ENCODE measurements at regions not wholly inside any gene's neighbourhood (a gene's known extent, or its start where the extent isn't known, plus 50 kb on each side); places are given as distances from the start of the nearest gene placed in this dataset.
"Not testable (repeated sequence)": the region's sequence is repeated elsewhere in the genome, so short reads cannot be mapped to it uniquely, and the experiment has no call there.

- H3K36me3 ChIP-seq; H3K4me1 ChIP-seq; H3K9me3 ChIP-seq; H3K27me3 ChIP-seq; intact Hi-C loops (cut with DNase I): not testable (repeated sequence)
- H3K4me3 ChIP-seq = peak overlapping the region; percentile 41 to 52 (median 46)
- peak; percentile 90 for DNase-seq
- peak overlapping the region; percentile 71 to 76 (median 73) for H3K27ac ChIP-seq
- WGBS, 2 donors = 0 to 1% methylated on average over 11 to 40 of the region's 42 CpGs
- TF ChIP-seq POLR2AphosphoS5 (IDR thresholded peaks at IDR 0.05) = peak in 1 of 4 donors; percentile 12
Measured at GRCh38 chr12:9283346-9284095, 75.3 kb upstream of the PZP start.

- Histone ChIP-seq H3K36me3 (no peaks in the 10 kb centered on the region), H3K4me3 (no peak overlapping the region), H3K27ac (no peak overlapping the region), H3K27me3 (no peaks in the 10 kb centered on the region), H3K9me3 (no peaks in the 10 kb centered on the region), H3K4me1 (no peaks in the 10 kb centered on the region)
- TF ChIP-seq POLR2AphosphoS5 (IDR thresholded peaks at IDR 0.05) (no peak), CTCF (IDR thresholded peaks at IDR 0.05) (no peak), POLR2A (IDR thresholded peaks at IDR 0.05) (no peak), EP300 (IDR thresholded peaks at IDR 0.05) (no peak)
- intact Hi-C loops (cut with DNase I) = loop anchor here (5.0 kb wide), 1 partner anchor 155 kb away; no protein-coding TSS in a partner anchor
- DNase-seq = no peak
- 72 to 74% methylated on average over 4 of the region's 4 CpGs for WGBS, 2 donors
Measured at GRCh38 chr12:9276990-9277389, 68.8 kb upstream of the PZP start.

GRCh38 chr12:9273276-9273675 is 65.1 kb upstream of the PZP start:
- DNase-seq = no peak
- no peak overlapping the region for H3K4me3 ChIP-seq
- H3K4me1 ChIP-seq = no peaks in the 10 kb centered on the region
- intact Hi-C loops (cut with DNase I) = no loop called here
- TF ChIP-seq POLR2A (IDR thresholded peaks at IDR 0.05) = no peak
- TF ChIP-seq CTCF (IDR thresholded peaks at IDR 0.05) = no peak
- TF ChIP-seq POLR2AphosphoS5 (IDR thresholded peaks at IDR 0.05) = no peak
- no peak overlapping the region for H3K27ac ChIP-seq
- no peaks in the 10 kb centered on the region for H3K9me3 ChIP-seq
- WGBS, 2 donors = 36 to 58% methylated on average over 3 of the region's 3 CpGs
- H3K27me3 ChIP-seq = no peaks in the 10 kb centered on the region
- no peaks in the 10 kb centered on the region for H3K36me3 ChIP-seq

GRCh38 chr12:9271875-9272274 is 63.7 kb upstream of the PZP start:
- no peak overlapping the region for H3K4me3 ChIP-seq
- intact Hi-C loops (cut with DNase I) = no loop called here
- H3K36me3 ChIP-seq = no peaks in the 10 kb centered on the region
- DNase-seq = no peak
- no peaks in the 10 kb centered on the region for H3K9me3 ChIP-seq
- 87 to 97% methylated on average over 1 of the region's 1 CpG for whole genome bisulfite sequencing, 2 donors
- TF ChIP-seq CTCF (IDR thresholded peaks at IDR 0.05) (no peak), POLR2A (IDR thresholded peaks at IDR 0.05) (no peak), EP300 (IDR thresholded peaks at IDR 0.05) (no peak), POLR2AphosphoS5 (IDR thresholded peaks at IDR 0.05) (no peak)
- H3K4me1 ChIP-seq = no peaks in the 10 kb centered on the region
- H3K27me3 ChIP-seq = no peaks in the 10 kb centered on the region
- no peak overlapping the region for H3K27ac ChIP-seq

GRCh38 chr12:9264546-9264945 is 56.4 kb upstream of the PZP start:
- DNase-seq = no peak
- no peak for TF ChIP-seq POLR2AphosphoS5 (IDR thresholded peaks at IDR 0.05)
- no peak for TF ChIP-seq POLR2A (IDR thresholded peaks at IDR 0.05)
- TF ChIP-seq CTCF (IDR thresholded peaks at IDR 0.05) = no peak
- no peak for TF ChIP-seq EP300 (IDR thresholded peaks at IDR 0.05)
- no peaks in the 10 kb centered on the region for H3K4me1 ChIP-seq
- 82 to 89% methylated on average over 1 of the region's 1 CpG for WGBS, 2 donors
- H3K4me3 ChIP-seq = no peak overlapping the region
- intact Hi-C loops (cut with DNase I) = no loop called here
- H3K36me3 ChIP-seq = no peaks in the 10 kb centered on the region
- no peaks in the 10 kb centered on the region for H3K27me3 ChIP-seq
- no peaks in the 10 kb centered on the region for H3K9me3 ChIP-seq
- H3K27ac ChIP-seq = no peak overlapping the region
